ENCODE measurements at regions not wholly inside any gene's neighbourhood (a gene's known extent, or its start where the extent isn't known, plus 50 kb on each side); places are given as distances from the start of the nearest gene placed in this dataset.

DNA sequence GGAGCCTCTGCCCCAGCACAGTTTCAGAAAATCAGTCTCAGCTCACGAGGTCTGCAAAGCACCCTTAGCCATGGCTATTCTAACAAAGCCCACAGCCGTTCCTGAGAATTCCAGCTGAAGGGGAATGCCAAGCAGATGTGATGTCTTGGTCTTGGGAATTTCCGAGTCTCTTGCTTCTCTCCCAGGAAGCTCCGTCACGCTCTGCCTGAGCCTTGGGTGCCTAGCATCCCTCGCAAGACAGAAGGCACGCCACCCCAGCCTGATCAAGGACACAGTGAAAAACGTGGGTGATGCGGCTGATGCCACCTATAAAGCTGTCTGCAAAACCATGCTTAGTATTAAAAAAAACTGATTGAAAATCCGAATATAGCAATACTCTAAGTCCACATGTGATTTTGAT is 254.6 kb downstream of the SH3BP4 start:
- no peak for TF ChIP-seq POLR2A (IDR thresholded peaks at IDR 0.05; ENCODE audit: low read depth)
- TF ChIP-seq, protein P1, sequence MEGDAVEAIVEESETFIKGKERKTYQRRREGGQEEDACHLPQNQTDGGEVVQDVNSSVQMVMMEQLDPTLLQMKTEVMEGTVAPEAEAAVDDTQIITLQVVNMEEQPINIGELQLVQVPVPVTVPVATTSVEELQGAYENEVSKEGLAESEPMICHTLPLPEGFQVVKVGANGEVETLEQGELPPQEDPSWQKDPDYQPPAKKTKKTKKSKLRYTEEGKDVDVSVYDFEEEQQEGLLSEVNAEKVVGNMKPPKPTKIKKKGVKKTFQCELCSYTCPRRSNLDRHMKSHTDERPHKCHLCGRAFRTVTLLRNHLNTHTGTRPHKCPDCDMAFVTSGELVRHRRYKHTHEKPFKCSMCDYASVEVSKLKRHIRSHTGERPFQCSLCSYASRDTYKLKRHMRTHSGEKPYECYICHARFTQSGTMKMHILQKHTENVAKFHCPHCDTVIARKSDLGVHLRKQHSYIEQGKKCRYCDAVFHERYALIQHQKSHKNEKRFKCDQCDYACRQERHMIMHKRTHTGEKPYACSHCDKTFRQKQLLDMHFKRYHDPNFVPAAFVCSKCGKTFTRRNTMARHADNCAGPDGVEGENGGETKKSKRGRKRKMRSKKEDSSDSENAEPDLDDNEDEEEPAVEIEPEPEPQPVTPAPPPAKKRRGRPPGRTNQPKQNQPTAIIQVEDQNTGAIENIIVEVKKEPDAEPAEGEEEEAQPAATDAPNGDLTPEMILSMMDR (IDR thresholded peaks at IDR 0.05): no peak
